MCF 10A (cell line): ENCODE measurements at regions not wholly inside any gene's neighbourhood (a gene's known extent, or its start where the extent isn't known, plus 50 kb on each side); places are given as distances from the start of the nearest gene placed in this dataset.

Experiments
- BruUV-seq: library from RNA; stranded (reverse); fragments of 400-500 nt; replicated peaks from 2 replicates; lab custom pipeline; 2021; lab: Mats Ljungman, UMichigan
- CTCF ChIA-PET: fragments of 300-600 bp; sonication (Branson Sonifier 250); formaldehyde crosslinking; extraction: SDS; loops from one replicate; lab custom pipeline; 2021; ENCODE audit warnings: antibody characterized with exemption, inconsistent platforms; lab: Yijun Ruan, JAX
- POLR2A ChIA-PET: fragments of 300-600, 350-650 bp; sonication (Branson Sonifier 250); formaldehyde crosslinking; extraction: SDS; loops from one replicate; lab custom pipeline; 2020; ENCODE audit warnings: antibody characterized with exemption, inconsistent platforms; lab: Yijun Ruan, JAX
- DNase-seq: peaks from one replicate; pipeline ENCODE4 v3.0.0-alpha.2; 2018; ENCODE audit not compliant: unreplicated experiment
- H3K27ac Mint-ChIP-seq: one replicate; pipeline ENCODE4 v1.8.0; 2022; ENCODE audit warnings: mild to moderate bottlenecking, low read depth, mixed read lengths; ENCODE audit not compliant: unreplicated experiment
- H3K27me3 Mint-ChIP-seq: one replicate; pipeline ENCODE4 v1.8.0; 2022; ENCODE audit warnings: mixed read lengths; ENCODE audit not compliant: insufficient read depth, unreplicated experiment
- H3K36me3 Mint-ChIP-seq: one replicate; pipeline ENCODE4 v1.8.0; 2022; ENCODE audit warnings: mild to moderate bottlenecking, moderate library complexity, mixed read lengths; ENCODE audit not compliant: insufficient read depth, unreplicated experiment
- H3K4me1 Mint-ChIP-seq: one replicate; pipeline ENCODE4 v1.8.0; 2022; ENCODE audit warnings: mixed read lengths; ENCODE audit not compliant: insufficient read depth, unreplicated experiment
- H3K4me3 Mint-ChIP-seq: one replicate; pipeline ENCODE4 v1.8.0; 2022; ENCODE audit warnings: mild to moderate bottlenecking, moderate library complexity, mixed read lengths; ENCODE audit not compliant: unreplicated experiment
- H3K9me3 Mint-ChIP-seq: one replicate; pipeline ENCODE4 v1.8.0; 2022; ENCODE audit warnings: mixed read lengths; ENCODE audit not compliant: unreplicated experiment
- intact Hi-C: fragments of 100-400 bp; cut with micrococcal nuclease; formaldehyde crosslinking; loops from 2 replicates; pipeline ENCODE4 v1.14.1; 2022
- TF ChIP-seq, protein P1 (sequence below): fragments of 200-600 bp; IDR thresholded peaks from one replicate; pipeline ENCODE4 v1.8.0; 2022; ENCODE audit warnings: antibody characterized with exemption, mild to moderate bottlenecking; ENCODE audit not compliant: unreplicated experiment

DNA sequence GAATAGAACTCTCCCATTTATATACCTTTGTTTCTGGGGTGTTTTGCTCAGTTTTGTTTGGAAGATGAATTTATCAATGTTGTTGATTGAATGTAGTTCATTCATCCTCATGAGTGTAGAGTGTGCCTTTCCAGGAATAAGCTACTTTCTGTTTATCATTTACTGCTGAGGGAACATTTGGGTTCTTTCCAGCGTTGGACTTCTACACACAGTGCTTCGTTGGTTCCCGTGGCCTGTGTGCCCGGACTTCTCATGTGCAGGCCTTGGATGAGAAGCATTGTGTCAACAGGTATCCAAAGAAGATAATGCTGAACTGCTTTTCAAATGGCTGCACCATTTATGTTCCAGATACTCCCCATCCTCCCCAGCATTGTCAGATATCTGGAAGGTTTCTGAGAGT is 107.6 kb upstream of the TNS3 start:
- BruUV-seq: no TSS peak
- Mint-ChIP-seq H3K27ac (no peak overlapping the region), H3K36me3 (no peaks in the 10 kb centered on the region), H3K27me3 (no peaks in the 10 kb centered on the region), H3K9me3 (no peaks in the 10 kb centered on the region), H3K4me3 (no peak overlapping the region), H3K4me1 (no peaks in the 10 kb centered on the region)
- TF ChIP-seq, protein P1, sequence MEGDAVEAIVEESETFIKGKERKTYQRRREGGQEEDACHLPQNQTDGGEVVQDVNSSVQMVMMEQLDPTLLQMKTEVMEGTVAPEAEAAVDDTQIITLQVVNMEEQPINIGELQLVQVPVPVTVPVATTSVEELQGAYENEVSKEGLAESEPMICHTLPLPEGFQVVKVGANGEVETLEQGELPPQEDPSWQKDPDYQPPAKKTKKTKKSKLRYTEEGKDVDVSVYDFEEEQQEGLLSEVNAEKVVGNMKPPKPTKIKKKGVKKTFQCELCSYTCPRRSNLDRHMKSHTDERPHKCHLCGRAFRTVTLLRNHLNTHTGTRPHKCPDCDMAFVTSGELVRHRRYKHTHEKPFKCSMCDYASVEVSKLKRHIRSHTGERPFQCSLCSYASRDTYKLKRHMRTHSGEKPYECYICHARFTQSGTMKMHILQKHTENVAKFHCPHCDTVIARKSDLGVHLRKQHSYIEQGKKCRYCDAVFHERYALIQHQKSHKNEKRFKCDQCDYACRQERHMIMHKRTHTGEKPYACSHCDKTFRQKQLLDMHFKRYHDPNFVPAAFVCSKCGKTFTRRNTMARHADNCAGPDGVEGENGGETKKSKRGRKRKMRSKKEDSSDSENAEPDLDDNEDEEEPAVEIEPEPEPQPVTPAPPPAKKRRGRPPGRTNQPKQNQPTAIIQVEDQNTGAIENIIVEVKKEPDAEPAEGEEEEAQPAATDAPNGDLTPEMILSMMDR: no peak
- ChIA-PET CTCF (no interaction called here), POLR2A (no interaction called here)
- intact Hi-C loops: no loop called here
- no peak for DNase-seq

DNA sequence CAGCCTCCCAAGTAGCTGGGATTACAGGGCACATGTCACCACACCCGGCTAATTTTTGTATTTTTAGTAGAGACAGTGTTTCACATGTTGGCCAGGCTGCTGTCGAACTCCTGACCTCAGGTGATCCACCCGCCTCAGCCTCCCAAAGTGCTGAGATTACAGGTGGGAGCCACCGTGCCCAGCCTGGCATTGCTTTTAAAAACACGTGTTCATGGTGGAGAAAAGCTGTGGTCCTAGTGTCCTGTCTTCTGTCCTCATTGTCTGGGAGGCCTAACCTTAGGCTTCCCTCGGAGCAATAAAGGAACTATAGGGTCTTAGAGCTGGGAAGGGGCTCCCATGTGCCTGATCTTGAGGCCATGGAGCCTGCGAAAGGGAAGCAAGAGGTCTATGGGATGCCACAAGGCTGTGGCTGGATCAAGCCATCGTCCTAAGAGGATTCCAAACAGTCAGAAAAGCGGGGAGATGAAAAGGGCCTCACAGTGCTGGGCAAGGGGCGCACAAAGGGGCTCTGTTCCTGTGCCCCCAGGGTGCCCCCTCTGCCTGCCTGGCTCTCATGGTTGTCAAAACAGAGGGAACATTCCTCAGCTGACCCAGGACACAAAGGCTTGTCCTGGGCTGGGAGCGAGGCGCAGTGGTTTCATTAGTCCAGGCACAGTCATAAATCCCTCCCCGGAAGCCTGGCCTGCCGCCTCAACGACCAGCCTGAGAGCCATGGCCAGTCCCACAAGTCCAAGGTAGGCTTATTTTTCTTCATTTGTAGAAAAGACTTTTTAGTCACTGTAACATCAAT is 106.6 kb upstream of the TNS3 start:
- Mint-ChIP-seq H3K4me3 (no peak overlapping the region), H3K36me3 (no peaks in the 10 kb centered on the region), H3K27me3 (no peaks in the 10 kb centered on the region), H3K27ac (no peak overlapping the region), H3K9me3 (no peaks in the 10 kb centered on the region), H3K4me1 (no peaks in the 10 kb centered on the region)
- CTCF ChIA-PET: interaction anchor here (0.6 to 0.7 kb wide), 2 partner anchors 72 to 131 kb away, joined by 3 to 4 read pairs; no protein-coding TSS in a partner anchor
- TF ChIP-seq, protein P1: no peak
- BruUV-seq: no TSS peak
- POLR2A ChIA-PET: interaction anchor here (0.5 to 1.2 kb wide), 2 partner anchors 19 to 25 kb away, joined by 3 read pairs; no protein-coding TSS in a partner anchor
- intact Hi-C loops: no loop called here
- no peak for DNase-seq

DNA sequence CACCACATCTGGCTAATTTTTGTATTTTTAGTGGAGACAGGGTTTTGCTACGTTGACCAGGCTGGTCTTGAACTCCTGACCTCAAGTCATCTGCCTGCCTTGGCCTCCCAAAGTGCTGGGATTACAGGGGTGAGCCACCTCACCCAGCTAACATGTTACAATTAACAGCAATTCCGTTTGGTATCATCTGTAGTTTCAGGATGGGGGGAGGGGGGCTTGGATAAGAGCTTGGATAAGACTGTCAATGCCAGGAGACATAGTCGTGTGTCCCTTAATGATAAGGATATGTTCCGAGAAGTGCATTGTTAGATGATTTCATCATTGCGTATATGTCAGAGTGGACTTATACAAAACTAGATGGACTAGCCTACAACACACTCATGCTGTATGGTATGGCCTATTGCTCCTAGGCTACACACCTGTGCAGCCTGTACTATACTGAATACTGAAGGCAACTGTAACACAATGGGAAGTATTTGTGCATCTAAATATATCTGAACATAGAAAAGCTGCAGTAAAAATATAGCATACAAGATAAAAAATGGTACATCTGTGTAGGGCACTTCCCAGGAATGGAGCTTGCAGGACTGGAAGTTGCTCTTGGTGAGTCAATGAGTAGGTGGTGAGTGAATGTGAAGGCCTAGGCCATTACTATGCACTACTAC is 103.9 kb upstream of the TNS3 start:
- no peak overlapping the region for H3K4me3 Mint-ChIP-seq
- H3K4me1 Mint-ChIP-seq: no peaks in the 10 kb centered on the region
- POLR2A ChIA-PET: interaction anchor here (0.6 to 2.1 kb wide), 5 partner anchors 10 to 211 kb away, joined by 3 to 6 read pairs (median 4); no protein-coding TSS in a partner anchor
- no peaks in the 10 kb centered on the region for H3K27me3 Mint-ChIP-seq
- intact Hi-C loops: no loop called here
- no peak for DNase-seq
- H3K27ac Mint-ChIP-seq: no peak overlapping the region
- TF ChIP-seq, protein P1: no peak
- H3K36me3 Mint-ChIP-seq: no peaks in the 10 kb centered on the region
- no TSS peak for BruUV-seq
- no peaks in the 10 kb centered on the region for H3K9me3 Mint-ChIP-seq
- CTCF ChIA-PET: no interaction called here

DNA sequence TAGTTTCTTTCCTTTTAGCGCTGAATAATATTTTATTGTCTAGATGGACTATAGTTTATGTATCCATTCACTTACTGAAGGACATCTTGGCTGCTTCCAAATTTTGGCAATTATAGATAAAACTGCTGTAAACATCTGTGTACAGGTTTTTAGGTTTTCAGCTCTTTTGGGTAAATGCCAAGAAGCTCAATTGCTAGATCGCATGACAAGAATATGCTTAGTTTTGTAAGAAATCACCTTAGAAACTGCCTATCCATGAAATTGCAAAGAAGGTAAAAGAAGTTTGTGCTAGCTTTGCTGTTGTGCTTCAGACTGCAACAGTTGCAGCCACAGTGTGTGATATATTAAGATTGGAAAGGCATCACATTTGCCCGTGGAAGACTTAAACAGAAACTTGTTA is 103.2 kb upstream of the TNS3 start:
- DNase-seq: no peak
- Mint-ChIP-seq H3K4me3 (no peak overlapping the region), H3K4me1 (no peaks in the 10 kb centered on the region), H3K27me3 (no peaks in the 10 kb centered on the region), H3K27ac (no peak overlapping the region), H3K36me3 (no peaks in the 10 kb centered on the region), H3K9me3 (no peaks in the 10 kb centered on the region)
- no TSS peak for BruUV-seq
- ChIA-PET CTCF (interaction anchor here (0.5 kb wide), 1 partner anchor 134 kb away, joined by 3 read pairs; no protein-coding TSS in a partner anchor), POLR2A (interaction anchor here (1.0 to 2.1 kb wide), 3 partner anchors 10 to 84 kb away, joined by 4 to 6 read pairs (median 4); no protein-coding TSS in a partner anchor)
- TF ChIP-seq, protein P1: no peak
- intact Hi-C loops: no loop called here
